K562 (cell line): ENCODE measurements at regions not wholly inside any gene's neighbourhood (a gene's known extent, or its start where the extent isn't known, plus 50 kb on each side); places are given as distances from the start of the nearest gene placed in this dataset.

Experiments
- ATAC-seq: fragments of 200-7000 bp; cut with Tn5 transposase; 3 replicates; pipeline ENCODE4 v1.9.1; 2020; ENCODE audit warnings: moderate library complexity
- BruUV-seq: library from RNA; stranded (reverse); fragments of 400-500 nt; replicated peaks from 2 replicates; lab custom pipeline; 2021; lab: Mats Ljungman, UMichigan
- CTCF ChIA-PET: fragments of 300-600 bp; formaldehyde crosslinking; extraction: SDS; loops from one replicate; lab custom pipeline; 2021; ENCODE audit warnings: low intra/inter-chr PET ratio; lab: Yijun Ruan, JAX
- POLR2A ChIA-PET: fragments of 300-600, 350-650 bp; sonication (Branson Sonifier 250); formaldehyde crosslinking; extraction: SDS; loops from one replicate; lab custom pipeline; 2021; ENCODE audit warnings: antibody characterized with exemption, inconsistent platforms; lab: Yijun Ruan, JAX
- DNase-seq, 4 experiments: peaks; one replicate each; pipeline versions ENCODE4 v3.0.0 to v3.0.0-alpha.2; 2011 to 2018; ENCODE audit warnings: low spot score in 3 of 4, mixed read lengths in 3 of 4; ENCODE audit errors: extremely low read depth in 1 of 4
- FAIRE-seq: peaks from 2 replicates; lab custom pipeline; 2011; peaks lifted over from hg19 to GRCh38; lab: Jason Lieb, UNC
- H2AFZ ChIP-seq: 2 replicates; pipeline ENCODE4 v1.6.0; 2011; ENCODE audit warnings: low read depth, low read length, control low read depth, inconsistent platforms
- H3K27ac ChIP-seq: fragments of 200-600 bp; 3 replicates; pipeline ENCODE4 v1.8.0; 2011; ENCODE audit warnings: low read depth, mild to moderate bottlenecking, control low read depth, inconsistent platforms, low read length, moderate library complexity, mixed read lengths; ENCODE audit errors: extremely low read depth
- H3K27me3 ChIP-seq, 2 experiments: fragments of 300-600 bp in 1 of 2; 2 replicates in 1 of 2; 3 replicates in 1 of 2; pipeline versions ENCODE4 v1.6.0 to v1.8.0; 2011; ENCODE audit warnings: inconsistent platforms in 2 of 2, low read length in 2 of 2, mild to moderate bottlenecking in 1 of 2, mixed read lengths in 1 of 2, moderate library complexity in 1 of 2; ENCODE audit not compliant: control insufficient read depth in 2 of 2, insufficient read depth in 2 of 2
- H3K36me3 ChIP-seq: fragments of 300-600 bp; 3 replicates; pipeline ENCODE4 v1.8.0; 2011; ENCODE audit warnings: mild to moderate bottlenecking, low read length, inconsistent platforms; ENCODE audit not compliant: control insufficient read depth, insufficient read depth
- H3K4me1 ChIP-seq, 2 experiments: fragments of 200-600 bp in 1 of 2; replicated peaks in 1 of 2; 2 replicates in 1 of 2; 3 replicates in 1 of 2; pipeline versions ENCODE4 v1.5.1 to v1.8.0; 2011; ENCODE audit warnings: inconsistent platforms in 2 of 2, low read length in 2 of 2, mild to moderate bottlenecking in 1 of 2, mixed read lengths in 1 of 2, moderate library complexity in 1 of 2; ENCODE audit not compliant: control insufficient read depth in 2 of 2, insufficient read depth in 2 of 2
- H3K4me2 ChIP-seq: 2 replicates; pipeline ENCODE4 v1.6.1; 2011; ENCODE audit warnings: low read length, control low read depth, inconsistent platforms, mixed read lengths; ENCODE audit not compliant: insufficient read depth
- H3K4me3 ChIP-seq: fragments of 200-600 bp; sonication (generic), shearing (Covaris generic); 2 replicates; pipeline ENCODE4 v1.5.1; 2016; ENCODE audit warnings: control low read depth, inconsistent platforms
- H3K79me2 ChIP-seq: fragments of 200-600 bp; 3 replicates; pipeline ENCODE4 v1.8.0; 2011; ENCODE audit warnings: low read length, inconsistent platforms; ENCODE audit not compliant: control insufficient read depth, insufficient read depth
- H3K9ac ChIP-seq, 2 experiments: 2 replicates each; pipeline versions ENCODE4 v1.6.0 to v1.6.1; 2011; ENCODE audit warnings: low read depth in 2 of 2, low read length in 2 of 2, control low read depth in 1 of 2, inconsistent platforms in 1 of 2, mild to moderate bottlenecking in 1 of 2, mixed read lengths in 1 of 2; ENCODE audit not compliant: insufficient read depth in 1 of 2
- H3K9me1 ChIP-seq: one replicate; pipeline ENCODE4 v1.6.0; 2011; ENCODE audit warnings: inconsistent platforms, mild to moderate bottlenecking, low read length, moderate library complexity; ENCODE audit not compliant: control insufficient read depth, insufficient read depth
- H3K9me3 ChIP-seq: replicated peaks from 2 replicates; pipeline ENCODE4 v1.5.1; 2011; ENCODE audit warnings: low read depth, low read length, inconsistent platforms; ENCODE audit not compliant: control insufficient read depth, insufficient read depth
- H4K20me1 ChIP-seq: replicated peaks from 2 replicates; pipeline ENCODE4 v1.6.1; 2011; ENCODE audit warnings: low read length, inconsistent platforms, mixed read lengths; ENCODE audit not compliant: control insufficient read depth, insufficient read depth
- ADNP ChIP-seq: fragments of 200-800 bp; sonication (Bioruptor generic); IDR thresholded peaks from 2 replicates; pipeline ENCODE4 v1.6.1; 2016; ENCODE audit warnings: missing genetic modification characterization, missing compliant biosample characterization
- ARID2 ChIP-seq: fragments of 450-650 bp; IDR thresholded peaks from 2 replicates; pipeline ENCODE4 v1.6.1; 2017; ENCODE audit warnings: antibody characterized with exemption, mild to moderate bottlenecking
- CEBPB ChIP-seq: fragments of 450-650 bp; IDR thresholded peaks from 2 replicates; pipeline ENCODE4 v1.6.1; 2016; ENCODE audit warnings: missing genetic modification characterization, missing compliant biosample characterization
- CHD4 ChIP-seq: fragments of 200-600 bp; sonication (generic); IDR thresholded peaks from 3 replicates; pipeline ENCODE4 v1.6.1; 2012; ENCODE audit warnings: low read depth, mild to moderate bottlenecking, mixed read lengths, low read length, inconsistent platforms; ENCODE audit not compliant: insufficient read depth, insufficient replicate concordance, poor library complexity, severe bottlenecking
- DACH1 ChIP-seq: fragments of 450-650 bp; IDR thresholded peaks from 2 replicates; pipeline ENCODE4 v1.6.1; 2018; ENCODE audit not compliant: partially characterized antibody
- HIVEP1 ChIP-seq: fragments of 250-450 bp; sonication (Bioruptor Pico); IDR thresholded peaks from 2 replicates; pipeline ENCODE4 v1.4.0; 2020; ENCODE audit warnings: mild to moderate bottlenecking
- MXD1 ChIP-seq: fragments of 250-450 bp; sonication (Bioruptor Pico); IDR thresholded peaks from 2 replicates; pipeline ENCODE4 v1.8.0; 2021; ENCODE audit warnings: borderline replicate concordance, mild to moderate bottlenecking, moderate library complexity; ENCODE audit not compliant: poor library complexity, severe bottlenecking
- NR2C1 ChIP-seq, 2 experiments: fragments of 450-650 bp; IDR thresholded peaks; 2 replicates each; pipeline ENCODE4 v1.6.1; 2017; ENCODE audit warnings: mild to moderate bottlenecking in 2 of 2, antibody characterized with exemption in 1 of 2, inconsistent platforms in 1 of 2, missing compliant biosample characterization in 1 of 2, missing genetic modification characterization in 1 of 2
- RHOXF2B ChIP-seq: fragments of 250-450 bp; sonication (Bioruptor Pico); conservative IDR thresholded peaks from 2 replicates; pipeline ENCODE4 v1.5.1; 2021
- SAFB2 ChIP-seq: fragments of 200-400 bp; formaldehyde crosslinking; IDR thresholded peaks from 2 replicates; pipeline ENCODE4 v1.6.1; 2018; ENCODE audit warnings: borderline replicate concordance, low read length, low read depth, moderate library complexity; ENCODE audit not compliant: severe bottlenecking
- TRIM28 ChIP-seq: fragments of 450-650 bp; IDR thresholded peaks from 2 replicates; pipeline ENCODE4 v1.6.1; 2017
- USF1 ChIP-seq: sonication (generic); formaldehyde crosslinking; IDR thresholded peaks from 2 replicates; pipeline ENCODE4 v1.9.0; 2022; ENCODE audit warnings: mild to moderate bottlenecking, missing genetic modification reagents
- USF2 ChIP-seq: sonication (generic); formaldehyde crosslinking; IDR thresholded peaks from 2 replicates; pipeline ENCODE4 v1.5.0; 2020; ENCODE audit warnings: missing genetic modification reagents
- ZBTB8A ChIP-seq: fragments of 450-650 bp; IDR thresholded peaks from 2 replicates; pipeline ENCODE4 v1.6.1; 2018; ENCODE audit warnings: mild to moderate bottlenecking, moderate library complexity; ENCODE audit not compliant: partially characterized antibody
- ZNF24 ChIP-seq: fragments of 450-650 bp; IDR thresholded peaks from 2 replicates; pipeline ENCODE4 v1.6.1; 2016
- ZNF512 ChIP-seq: IDR thresholded peaks from 2 replicates; pipeline ENCODE4 v1.6.1; 2016; ENCODE audit warnings: missing genetic modification characterization, missing compliant biosample characterization
- WGBS: fragments of 100-300 bp; shearing (Covaris generic); methylation state at CpG from one replicate; pipeline ENCODE4 v1.1.6; 2016; ENCODE audit warnings: low coverage, mixed read lengths; ENCODE audit not compliant: insufficient coverage; ENCODE audit errors: missing lambda C conversion rate; 5-methylcytosine and 5-hydroxymethylcytosine counted together
- in situ Hi-C: fragments of 300-500 bp; cut with MboI; formaldehyde crosslinking; loops from 4 replicates; pipeline ENCODE4 v1.15.0; 2018; ENCODE audit warnings: inconsistent platforms, mixed read lengths
- intact Hi-C: fragments of 100-400 bp; cut with micrococcal nuclease; formaldehyde crosslinking; loops from 2 replicates; pipeline ENCODE4 v1.14.2; 2022

- Histone ChIP-seq H2AFZ (no peak overlapping the region), H3K4me3 (no peak overlapping the region), H4K20me1 (no peaks in the 10 kb centered on the region), H3K27me3 (no peaks in the 10 kb centered on the region), H3K4me1 (peaks cover 2 to 14% of the 10 kb centered on the region in 2 experiments; a peak in 3 of 5 replicates), H3K36me3 (no peaks in the 10 kb centered on the region), H3K9me1 (no peaks in the 10 kb centered on the region), H3K9me3 (no peaks in the 10 kb centered on the region), H3K27ac (no peak overlapping the region), H3K9ac (no peak overlapping the region), H3K79me2 (no peaks in the 10 kb centered on the region), H3K4me2 (no peak overlapping the region)
- no TSS peak for BruUV-seq
- in situ Hi-C loops (no loop called here), intact Hi-C loops (no loop called here)
- ATAC-seq (no peak; the same call in 2 of the 3 replicates), DNase-seq (peak in 1 of 4 experiments; percentile 30), FAIRE-seq (peak; percentile 78)
- ChIA-PET CTCF (no interaction called here), POLR2A (interaction anchor here (0.7 to 1.0 kb wide), 3 partner anchors 9 to 768 kb away, joined by 3 to 4 read pairs (median 3); no protein-coding TSS in a partner anchor)
- WGBS = 30% methylated on average over 2 of the region's 3 CpGs
- TF ChIP-seq USF1 = no peak
- peak; percentile 65 for TF ChIP-seq CHD4
- no peak for TF ChIP-seq MXD1 (CRISPR knock-in tag)
- TF ChIP-seq RHOXF2B (CRISPR knock-in tag) = no peak
- peak; percentile 89 for TF ChIP-seq CEBPB
- no peak for TF ChIP-seq USF2
- peak; percentile 58; the same call in 1 of the 2 replicates for TF ChIP-seq ADNP (tag)
- TF ChIP-seq NR2C1 (IDR thresholded peaks at IDR 0.05) = no peak
- peak; percentile 30; the same call in 1 of the 2 replicates for TF ChIP-seq NR2C1 (tag; IDR thresholded peaks at IDR 0.05)
- TF ChIP-seq HIVEP1 (CRISPR knock-in tag) = no peak
- TF ChIP-seq ARID2 = no peak
- no peak for TF ChIP-seq ZNF512
- TF ChIP-seq SAFB2 = no peak
- no peak for TF ChIP-seq TRIM28
- peak; percentile 83 for TF ChIP-seq ZNF24
- no peak for TF ChIP-seq ZBTB8A
- no peak for TF ChIP-seq DACH1
Measured at GRCh38 chr3:72043204-72044133, 258.5 kb upstream of the PROK2 start.
